ENCODE measurements at regions not wholly inside any gene's neighbourhood (a gene's known extent, or its start where the extent isn't known, plus 50 kb on each side); places are given as distances from the start of the nearest gene placed in this dataset.

DNA sequence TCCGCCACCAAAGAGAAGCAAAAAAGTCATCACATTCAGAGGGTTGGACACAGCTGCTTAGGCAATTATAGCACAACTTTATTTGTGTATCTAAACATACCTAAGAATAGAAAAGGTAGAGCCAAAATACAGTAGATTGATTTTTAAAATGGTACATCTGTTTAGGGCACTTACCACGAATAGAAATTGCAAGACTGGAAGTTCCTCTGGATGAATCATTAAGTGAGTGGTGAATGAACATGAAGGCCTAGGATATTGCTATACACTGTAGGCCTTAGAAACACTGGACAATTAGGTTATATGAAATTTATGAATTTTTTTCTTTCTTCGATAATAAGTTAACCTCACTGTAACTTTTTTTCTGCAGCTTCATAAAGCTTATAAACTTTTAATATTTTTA, 687.0 kb downstream of the BCL11A start:
- no peak for TF ChIP-seq CTCF (IDR thresholded peaks at IDR 0.05; ENCODE audit: extremely low read depth, low read depth, low read length)
- Histone ChIP-seq H3K27ac (ENCODE audit: low read depth, low read length) (no peak overlapping the region), H3K4me3 (ENCODE audit: insufficient read depth, low read length) (no peak overlapping the region), H3K4me2 (ENCODE audit: insufficient read depth, low read length) (no peak overlapping the region), H3K4me1 (ENCODE audit: insufficient read depth, low read length) (no peaks in the 10 kb centered on the region), H3K79me2 (ENCODE audit: insufficient read depth, low read length) (no peaks in the 10 kb centered on the region), H2AFZ (ENCODE audit: low read length) (no peak overlapping the region), H3K9me3 (ENCODE audit: low read depth, low read length) (no peaks in the 10 kb centered on the region), H3K27me3 (ENCODE audit: insufficient read depth, low read length) (no peaks in the 10 kb centered on the region), H3K36me3 (ENCODE audit: insufficient read depth, low read length) (no peaks in the 10 kb centered on the region), H4K20me1 (ENCODE audit: insufficient read depth, low read length) (no peaks in the 10 kb centered on the region)
- no peak for DNase-seq (ENCODE audit: insufficient read length, low spot score, missing footprints)

DNA sequence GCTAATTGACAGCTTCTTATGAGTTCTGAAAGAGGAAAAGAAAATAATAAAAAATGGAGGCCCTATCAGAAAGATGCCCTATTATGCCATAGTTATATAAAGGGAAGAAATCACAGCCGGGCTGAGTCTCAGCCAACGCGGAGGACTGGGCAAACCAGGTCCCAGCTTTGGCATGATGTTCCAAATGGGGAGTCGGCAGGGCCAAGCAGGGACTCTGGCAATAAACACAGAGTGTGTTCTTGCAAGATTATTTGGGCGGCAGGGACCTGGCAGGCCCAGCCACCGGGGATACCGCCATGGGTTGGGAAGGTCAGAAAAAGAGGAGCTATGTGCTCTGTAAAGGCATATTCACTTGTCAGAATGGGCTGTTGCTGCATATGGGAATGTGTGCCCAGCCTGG, 694.9 kb downstream of the BCL11A start:
- H3K36me3 ChIP-seq (ENCODE audit: insufficient read depth, low read length), result no peaks in the 10 kb centered on the region
- no peak overlapping the region for H3K4me2 ChIP-seq (ENCODE audit: insufficient read depth, low read length)
- H3K4me3 ChIP-seq (ENCODE audit: insufficient read depth, low read length), result no peak overlapping the region
- no peak for DNase-seq (ENCODE audit: insufficient read length, low spot score, missing footprints)
- no peaks in the 10 kb centered on the region for H3K27me3 ChIP-seq (ENCODE audit: insufficient read depth, low read length)
- no peak overlapping the region for H2AFZ ChIP-seq (ENCODE audit: low read length)
- no peak for TF ChIP-seq CTCF (IDR thresholded peaks at IDR 0.05; ENCODE audit: extremely low read depth, low read depth, low read length)
- H4K20me1 ChIP-seq (ENCODE audit: insufficient read depth, low read length), result no peaks in the 10 kb centered on the region
- no peaks in the 10 kb centered on the region for H3K79me2 ChIP-seq (ENCODE audit: insufficient read depth, low read length)
- H3K4me1 ChIP-seq (ENCODE audit: insufficient read depth, low read length), result no peaks in the 10 kb centered on the region
- H3K9me3 ChIP-seq (ENCODE audit: low read depth, low read length), result no peaks in the 10 kb centered on the region
- no peak overlapping the region for H3K27ac ChIP-seq (ENCODE audit: low read depth, low read length)

DNA sequence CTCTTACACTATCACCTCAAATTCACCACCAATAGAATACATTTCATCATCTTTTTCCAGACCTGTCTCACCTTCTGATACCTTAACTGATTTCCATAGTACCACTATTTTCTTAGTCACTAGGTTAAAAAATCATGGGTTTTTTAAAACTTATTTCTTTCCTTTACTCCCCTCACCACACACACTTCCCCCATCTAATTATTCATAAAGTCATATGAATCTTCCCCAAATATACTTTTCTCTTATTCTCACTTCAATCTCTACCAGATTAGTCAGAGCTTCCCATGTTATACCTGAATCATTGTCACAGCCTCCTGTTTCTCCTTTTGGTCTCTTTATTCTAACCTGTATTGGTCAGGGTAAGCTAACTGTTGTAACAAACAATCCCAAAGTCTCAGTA, 696.3 kb downstream of the BCL11A start:
- Histone ChIP-seq H3K27ac (ENCODE audit: low read depth, low read length) (no peak overlapping the region), H3K36me3 (ENCODE audit: insufficient read depth, low read length) (no peaks in the 10 kb centered on the region), H2AFZ (ENCODE audit: low read length) (no peak overlapping the region), H3K4me2 (ENCODE audit: insufficient read depth, low read length) (no peak overlapping the region), H3K4me3 (ENCODE audit: insufficient read depth, low read length) (no peak overlapping the region), H4K20me1 (ENCODE audit: insufficient read depth, low read length) (no peaks in the 10 kb centered on the region), H3K79me2 (ENCODE audit: insufficient read depth, low read length) (no peaks in the 10 kb centered on the region), H3K9me3 (ENCODE audit: low read depth, low read length) (no peaks in the 10 kb centered on the region), H3K27me3 (ENCODE audit: insufficient read depth, low read length) (no peaks in the 10 kb centered on the region), H3K4me1 (ENCODE audit: insufficient read depth, low read length) (no peaks in the 10 kb centered on the region)
- no peak for TF ChIP-seq CTCF (IDR thresholded peaks at IDR 0.05; ENCODE audit: extremely low read depth, low read depth, low read length)
- no peak for DNase-seq (ENCODE audit: insufficient read length, low spot score, missing footprints)

DNA sequence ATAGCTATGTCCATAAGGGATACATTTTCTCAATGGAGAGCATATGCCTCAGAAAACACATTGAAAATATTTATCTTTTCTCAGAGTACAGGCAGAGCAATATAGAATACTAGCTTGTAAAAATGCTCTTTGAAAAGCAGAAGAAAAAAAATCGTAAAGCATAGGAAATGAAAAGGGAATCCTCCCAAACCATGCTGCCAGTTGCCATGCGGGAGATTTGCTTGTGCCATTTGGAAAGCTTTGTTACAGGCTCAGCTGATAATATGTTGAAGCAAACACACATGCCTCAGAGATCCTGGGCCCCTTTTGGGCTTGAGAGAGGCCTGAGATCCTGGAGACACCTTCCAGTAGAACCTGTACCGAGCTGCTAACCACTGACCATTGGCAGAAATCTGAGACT, 697.1 kb downstream of the BCL11A start:
- H3K36me3 ChIP-seq (ENCODE audit: insufficient read depth, low read length), result no peaks in the 10 kb centered on the region
- no peaks in the 10 kb centered on the region for H3K27me3 ChIP-seq (ENCODE audit: insufficient read depth, low read length)
- H4K20me1 ChIP-seq (ENCODE audit: insufficient read depth, low read length), result no peaks in the 10 kb centered on the region
- H3K9me3 ChIP-seq (ENCODE audit: low read depth, low read length), result no peaks in the 10 kb centered on the region
- no peak overlapping the region for H2AFZ ChIP-seq (ENCODE audit: low read length)
- no peak overlapping the region for H3K4me3 ChIP-seq (ENCODE audit: insufficient read depth, low read length)
- no peak overlapping the region for H3K27ac ChIP-seq (ENCODE audit: low read depth, low read length)
- H3K4me1 ChIP-seq (ENCODE audit: insufficient read depth, low read length), result no peaks in the 10 kb centered on the region
- H3K4me2 ChIP-seq (ENCODE audit: insufficient read depth, low read length), result no peak overlapping the region
- DNase-seq (ENCODE audit: insufficient read length, low spot score, missing footprints), result no peak
- no peak for TF ChIP-seq CTCF (IDR thresholded peaks at IDR 0.05; ENCODE audit: extremely low read depth, low read depth, low read length)
- H3K79me2 ChIP-seq (ENCODE audit: insufficient read depth, low read length), result no peaks in the 10 kb centered on the region

Measured in osteoblast (primary cell).